ENCODE measurements at regions not wholly inside any gene's neighbourhood (a gene's known extent, or its start where the extent isn't known, plus 50 kb on each side); places are given as distances from the start of the nearest gene placed in this dataset.

GRCh38 chr16:85357924-85358505 is 245.7 kb upstream of the CIBAR2 start:
- Histone ChIP-seq H3K36me3 (no peaks in the 10 kb centered on the region), H3K9me3 (no peaks in the 10 kb centered on the region), H3K27ac (peak overlapping the region in 1 of 4 donors; percentile 20), H3K4me3 (no peak overlapping the region), H3K4me1 (peaks cover 0 to 23% (median 4%) of the 10 kb centered on the region in 4 donors), H3K27me3 (no peaks in the 10 kb centered on the region)
- no peak for TF ChIP-seq EP300 (IDR thresholded peaks at IDR 0.05)
- no peak for TF ChIP-seq CTCF (IDR thresholded peaks at IDR 0.05)
- no peak for TF ChIP-seq POLR2A (IDR thresholded peaks at IDR 0.05)
- 90 to 92% methylated on average over 14 to 17 of the region's 17 CpGs for WGBS, 2 donors
- DNase-seq (ENCODE audit: low spot score in 2 of 2) = no peak

- Histone ChIP-seq H3K9me3 (no peaks in the 10 kb centered on the region), H3K36me3 (no peaks in the 10 kb centered on the region), H3K4me1 (peaks cover 0 to 28% (median 4%) of the 10 kb centered on the region in 4 donors), H3K27me3 (no peaks in the 10 kb centered on the region), H3K4me3 (no peak overlapping the region), H3K27ac (peak overlapping the region in 1 of 4 donors; percentile 20)
- no peak for DNase-seq (ENCODE audit: low spot score in 2 of 2)
- WGBS, 2 donors = 82 to 87% methylated on average over 9 to 10 of the region's 10 CpGs
- TF ChIP-seq EP300 (IDR thresholded peaks at IDR 0.05) (no peak), POLR2A (IDR thresholded peaks at IDR 0.05) (no peak), CTCF (IDR thresholded peaks at IDR 0.05) (no peak)
These were observed 246.5 kb upstream of the CIBAR2 start for GRCh38 chr16:85358704-85359146.

GRCh38 chr16:85359147-85359822 is 247.0 kb upstream of the CIBAR2 start:
- Histone ChIP-seq H3K9me3 (no peaks in the 10 kb centered on the region), H3K27me3 (no peaks in the 10 kb centered on the region), H3K36me3 (no peaks in the 10 kb centered on the region), H3K27ac (no peak overlapping the region), H3K4me3 (no peak overlapping the region), H3K4me1 (peaks cover 0 to 28% (median 4%) of the 10 kb centered on the region in 4 donors)
- TF ChIP-seq CTCF (IDR thresholded peaks at IDR 0.05) (no peak), POLR2A (IDR thresholded peaks at IDR 0.05) (no peak), EP300 (IDR thresholded peaks at IDR 0.05) (no peak)
- no peak for DNase-seq (ENCODE audit: low spot score in 2 of 2)
- 85 to 89% methylated on average over 17 to 20 of the region's 21 CpGs for WGBS, 2 donors

GRCh38 chr16:85360323-85361277 is 248.3 kb upstream of the CIBAR2 start:
- TF ChIP-seq CTCF (IDR thresholded peaks at IDR 0.05) (no peak), EP300 (IDR thresholded peaks at IDR 0.05) (no peak), POLR2A (IDR thresholded peaks at IDR 0.05) (no peak)
- DNase-seq (ENCODE audit: low spot score in 2 of 2) = no peak
- H3K4me1 ChIP-seq = peaks cover 0 to 28% (median 0%) of the 10 kb centered on the region in 4 donors
- WGBS, 2 donors = 83 to 84% methylated on average over 21 to 32 of the region's 38 CpGs
- H3K36me3 ChIP-seq = no peaks in the 10 kb centered on the region
- H3K27ac ChIP-seq = no peak overlapping the region
- H3K27me3 ChIP-seq = no peaks in the 10 kb centered on the region
- no peak overlapping the region for H3K4me3 ChIP-seq
- H3K9me3 ChIP-seq = no peaks in the 10 kb centered on the region
